Smooth muscle cell (in vitro differentiated cells): ENCODE measurements at regions not wholly inside any gene's neighbourhood (a gene's known extent, or its start where the extent isn't known, plus 50 kb on each side); places are given as distances from the start of the nearest gene placed in this dataset.

Experiments
- DNase-seq: peaks from one replicate; lab custom pipeline; 2025; ENCODE audit not compliant: unreplicated experiment; lab: John Stamatoyannopoulos, UW
- H2AFZ ChIP-seq: fragments of 200-600 bp; sonication (generic); 2 replicates; pipeline ENCODE4 v1.6.0; 2016; ENCODE audit warnings: antibody characterized with exemption, low read depth, mild to moderate bottlenecking
- H3F3A ChIP-seq: fragments of 200-600 bp; sonication (generic); 2 replicates; pipeline ENCODE4 v1.6.0; 2017; ENCODE audit warnings: antibody characterized with exemption, low read depth
- H3K27ac ChIP-seq: fragments of 200-600 bp; sonication (generic); 2 replicates; pipeline ENCODE4 v1.5.1; 2016; ENCODE audit warnings: low read depth, mild to moderate bottlenecking
- H3K27me3 ChIP-seq: fragments of 200-600 bp; sonication (generic); 2 replicates; pipeline ENCODE4 v1.6.1; 2016; ENCODE audit warnings: low read depth, mild to moderate bottlenecking
- H3K36me3 ChIP-seq: fragments of 200-600 bp; sonication (generic); 2 replicates; pipeline ENCODE4 v1.5.1; 2016; ENCODE audit warnings: low read depth
- H3K4me1 ChIP-seq: fragments of 200-600 bp; sonication (generic); 2 replicates; pipeline ENCODE4 v1.5.1; 2016; ENCODE audit warnings: low read depth
- H3K4me2 ChIP-seq: fragments of 200-600 bp; sonication (generic); 2 replicates; pipeline ENCODE4 v1.6.0; 2016; ENCODE audit warnings: mild to moderate bottlenecking
- H3K4me3 ChIP-seq: fragments of 200-600 bp; sonication (generic); 2 replicates; pipeline ENCODE4 v1.5.1; 2016; ENCODE audit warnings: mild to moderate bottlenecking
- H3K79me2 ChIP-seq: fragments of 200-600 bp; sonication (generic); 2 replicates; pipeline ENCODE4 v1.6.0; 2016; ENCODE audit warnings: low read depth, mild to moderate bottlenecking
- H3K9ac ChIP-seq: fragments of 200-600 bp; sonication (generic); 2 replicates; pipeline ENCODE4 v1.6.0; 2016; ENCODE audit warnings: low read depth
- H3K9me3 ChIP-seq: fragments of 200-600 bp; sonication (generic); replicated peaks from 2 replicates; pipeline ENCODE4 v1.5.1; 2016; ENCODE audit warnings: low read depth
- H4K20me1 ChIP-seq: fragments of 200-600 bp; sonication (generic); 2 replicates; pipeline ENCODE4 v1.6.0; 2016; ENCODE audit warnings: low read depth
- WGBS: methylation state at CpG from one replicate; pipeline ENCODE4 v1.1.7; 2016; ENCODE audit warnings: low lambda C conversion rate; 5-methylcytosine and 5-hydroxymethylcytosine counted together
- TF ChIP-seq, protein P1 (sequence below): fragments of 200-600 bp; sonication (generic); IDR thresholded peaks from 2 replicates; pipeline ENCODE4 v1.5.1; 2017; ENCODE audit warnings: borderline replicate concordance, mild to moderate bottlenecking, antibody characterized with exemption; ENCODE audit not compliant: insufficient read depth, poor library complexity, severe bottlenecking

DNA sequence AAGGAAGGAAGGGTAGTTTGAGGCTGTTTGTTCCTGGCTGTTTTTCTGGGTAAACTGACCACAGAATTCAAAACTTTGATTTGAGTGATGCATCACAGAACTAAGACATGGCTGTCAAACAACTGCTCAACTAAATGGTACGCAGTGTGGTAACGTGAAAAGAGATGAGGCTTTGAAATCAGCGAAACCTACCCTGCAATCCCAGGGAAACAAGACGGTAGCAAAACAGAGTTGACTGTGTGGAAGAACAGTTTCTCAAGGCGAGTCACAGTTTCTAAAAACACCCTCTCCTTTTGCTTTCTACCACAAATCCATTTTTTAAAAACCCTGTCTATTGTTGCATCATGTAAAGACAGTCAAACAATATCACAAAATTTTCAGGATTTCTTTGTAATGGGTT is 156.0 kb upstream of the MAF start:
- Histone ChIP-seq H3K4me2 (no peak overlapping the region), H3K36me3 (no peaks in the 10 kb centered on the region), H2AFZ (no peak overlapping the region), H3K9ac (no peak overlapping the region), H4K20me1 (no peaks in the 10 kb centered on the region), H3K27ac (no peak overlapping the region), H3K9me3 (no peaks in the 10 kb centered on the region), H3F3A (peaks cover 15% of the 10 kb centered on the region), H3K79me2 (no peaks in the 10 kb centered on the region), H3K27me3 (no peaks in the 10 kb centered on the region), H3K4me3 (no peak overlapping the region), H3K4me1 (peaks cover 8% of the 10 kb centered on the region)
- DNase-seq, result no peak
- WGBS, result 63% methylated on average over 5 of the region's 5 CpGs
- TF ChIP-seq, protein P1, sequence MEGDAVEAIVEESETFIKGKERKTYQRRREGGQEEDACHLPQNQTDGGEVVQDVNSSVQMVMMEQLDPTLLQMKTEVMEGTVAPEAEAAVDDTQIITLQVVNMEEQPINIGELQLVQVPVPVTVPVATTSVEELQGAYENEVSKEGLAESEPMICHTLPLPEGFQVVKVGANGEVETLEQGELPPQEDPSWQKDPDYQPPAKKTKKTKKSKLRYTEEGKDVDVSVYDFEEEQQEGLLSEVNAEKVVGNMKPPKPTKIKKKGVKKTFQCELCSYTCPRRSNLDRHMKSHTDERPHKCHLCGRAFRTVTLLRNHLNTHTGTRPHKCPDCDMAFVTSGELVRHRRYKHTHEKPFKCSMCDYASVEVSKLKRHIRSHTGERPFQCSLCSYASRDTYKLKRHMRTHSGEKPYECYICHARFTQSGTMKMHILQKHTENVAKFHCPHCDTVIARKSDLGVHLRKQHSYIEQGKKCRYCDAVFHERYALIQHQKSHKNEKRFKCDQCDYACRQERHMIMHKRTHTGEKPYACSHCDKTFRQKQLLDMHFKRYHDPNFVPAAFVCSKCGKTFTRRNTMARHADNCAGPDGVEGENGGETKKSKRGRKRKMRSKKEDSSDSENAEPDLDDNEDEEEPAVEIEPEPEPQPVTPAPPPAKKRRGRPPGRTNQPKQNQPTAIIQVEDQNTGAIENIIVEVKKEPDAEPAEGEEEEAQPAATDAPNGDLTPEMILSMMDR, result no peak

DNA sequence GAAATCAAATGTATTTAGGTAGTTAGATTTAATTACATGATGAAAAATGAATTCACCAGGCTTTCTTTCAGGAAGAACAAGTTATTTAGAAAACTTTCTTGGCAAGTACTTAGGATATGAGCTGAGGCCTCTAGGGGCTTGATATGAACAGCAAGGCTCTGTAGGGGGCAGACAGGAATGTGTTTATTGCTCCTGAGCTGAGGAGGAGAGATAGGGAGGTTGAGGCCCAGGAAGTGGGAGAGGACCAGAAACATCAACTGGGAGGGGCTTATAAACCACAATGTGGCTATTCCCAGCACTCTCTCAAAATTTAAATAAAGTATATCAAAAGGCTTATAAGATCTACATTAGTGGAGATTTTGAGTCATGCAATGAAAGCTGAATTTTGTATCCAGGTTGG is 154.0 kb upstream of the MAF start:
- H3K79me2 ChIP-seq, result no peaks in the 10 kb centered on the region
- no peak for DNase-seq

DNA sequence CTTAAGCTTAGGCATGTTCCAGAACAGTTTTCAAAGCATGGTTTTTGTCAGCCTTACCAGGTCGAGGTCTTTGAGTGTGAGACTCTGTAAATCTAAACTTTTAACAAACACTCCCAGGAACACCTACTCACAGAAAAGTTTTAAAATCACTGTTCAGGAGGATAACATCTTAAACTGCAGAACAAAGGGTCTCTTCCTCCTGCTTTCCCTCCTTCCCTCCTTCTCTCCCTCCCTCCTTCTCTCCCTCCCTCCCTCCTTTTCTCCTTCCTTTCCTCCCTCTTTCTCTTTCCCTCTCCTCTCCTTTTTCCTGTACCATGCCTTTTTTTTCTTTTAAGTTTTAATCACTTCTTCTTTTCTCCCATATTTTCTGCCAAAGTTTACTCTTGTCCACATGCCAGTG is 153.5 kb upstream of the MAF start:
- Histone ChIP-seq H3K9ac (no peak overlapping the region), H3K9me3 (no peaks in the 10 kb centered on the region), H3K4me2 (peak overlapping the region; percentile 75), H3K79me2 (no peaks in the 10 kb centered on the region), H3K4me3 (no peak overlapping the region), H3K27ac (peak overlapping the region; percentile 64), H4K20me1 (no peaks in the 10 kb centered on the region), H3K4me1 (peaks cover 8% of the 10 kb centered on the region), H3K36me3 (no peaks in the 10 kb centered on the region), H2AFZ (peak overlapping the region; percentile 66), H3K27me3 (no peaks in the 10 kb centered on the region), H3F3A (peaks cover 15% of the 10 kb centered on the region)
- TF ChIP-seq, protein P1, result no peak
- no peak for DNase-seq
- WGBS, result 19% methylated on average over 1 of the region's 1 CpG

More for the DNA sequence above, 154.0 kb upstream of the MAF start:
- Histone ChIP-seq H3K4me3 (no peak overlapping the region), H3K4me2 (peak overlapping the region; percentile 75), H3F3A (peaks cover 15% of the 10 kb centered on the region), H4K20me1 (no peaks in the 10 kb centered on the region), H2AFZ (peak overlapping the region; percentile 66), H3K4me1 (peaks cover 8% of the 10 kb centered on the region), H3K9ac (no peak overlapping the region), H3K9me3 (no peaks in the 10 kb centered on the region), H3K27ac (peak overlapping the region; percentile 64), H3K27me3 (no peaks in the 10 kb centered on the region), H3K36me3 (no peaks in the 10 kb centered on the region)
- TF ChIP-seq, protein P1, result no peak

DNA sequence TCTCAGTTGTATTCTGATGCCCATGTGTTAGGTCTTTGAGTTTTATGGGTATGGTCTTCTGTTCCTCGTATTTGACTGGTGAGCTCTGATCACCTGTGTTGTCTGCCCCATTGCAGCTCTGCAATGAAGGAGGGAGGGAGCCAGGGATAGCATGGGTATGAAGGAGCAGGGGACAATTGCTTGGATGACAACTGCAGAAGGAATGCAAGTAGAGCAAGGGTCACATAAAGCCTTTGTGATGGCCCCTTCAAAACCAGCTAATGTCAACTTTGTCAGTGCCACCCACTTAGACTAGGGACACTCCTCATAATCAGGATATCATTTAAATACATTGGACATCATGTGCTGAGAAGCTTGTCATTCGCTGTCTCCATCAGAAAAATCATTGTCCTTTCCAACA is 152.7 kb upstream of the MAF start:
- Histone ChIP-seq H3F3A (peaks cover 15% of the 10 kb centered on the region), H3K9me3 (no peaks in the 10 kb centered on the region), H3K36me3 (no peaks in the 10 kb centered on the region), H3K27ac (no peak overlapping the region), H3K4me1 (peaks cover 8% of the 10 kb centered on the region), H3K4me3 (no peak overlapping the region), H2AFZ (no peak overlapping the region), H4K20me1 (no peaks in the 10 kb centered on the region), H3K79me2 (no peaks in the 10 kb centered on the region), H3K27me3 (no peaks in the 10 kb centered on the region), H3K9ac (no peak overlapping the region), H3K4me2 (peak overlapping the region; percentile 75)
- no peak for DNase-seq
- TF ChIP-seq, protein P1, result no peak
- WGBS, result 94% methylated on average over 2 of the region's 2 CpGs
